Fibroblast of lung (primary cell): ENCODE measurements at regions not wholly inside any gene's neighbourhood (a gene's known extent, or its start where the extent isn't known, plus 50 kb on each side); places are given as distances from the start of the nearest gene placed in this dataset.

Experiments used
- CTCF ChIP-seq, 2 donors: IDR thresholded peaks in 1 of 2; conservative IDR thresholded peaks in 1 of 2; 1 replicate in 1 of 2; 2 replicates in 1 of 2; pipeline ENCODE4 v1.5.1; 2011 to 2012; ENCODE audit warnings: low read length in 2 of 2, control low read depth in 1 of 2, inconsistent platforms in 1 of 2, low read depth in 1 of 2, mild to moderate bottlenecking in 1 of 2
- EZH2 ChIP-seq: IDR thresholded peaks from 2 replicates; pipeline ENCODE4 v1.5.1; 2012; ENCODE audit warnings: low read length, control low read depth, mild to moderate bottlenecking; ENCODE audit errors: missing control alignments

GRCh38 chr6:68158256-68158655, 476.8 kb upstream of the ADGRB3 start:
- TF ChIP-seq CTCF (conservative IDR thresholded peaks at IDR 0.05 in 1 of 2, IDR thresholded peaks at IDR 0.05 in 1 of 2; ENCODE audit: low read depth in 1 of 2, low read length in 2 of 2) (no peak), EZH2 (no peak)
